T-helper 2 cell (primary cell): ENCODE measurements at regions not wholly inside any gene's neighbourhood (a gene's known extent, or its start where the extent isn't known, plus 50 kb on each side); places are given as distances from the start of the nearest gene placed in this dataset.
A peak's percentile ranks its signal among the peaks of the same experiment; 100 is the strongest.

ENCODE experiments used
- DNase-seq, 5 experiments: peaks; one replicate each; pipeline versions ENCODE4 v3.0.0 to v3.0.0-alpha.2; 2012 to 2022

DNA sequence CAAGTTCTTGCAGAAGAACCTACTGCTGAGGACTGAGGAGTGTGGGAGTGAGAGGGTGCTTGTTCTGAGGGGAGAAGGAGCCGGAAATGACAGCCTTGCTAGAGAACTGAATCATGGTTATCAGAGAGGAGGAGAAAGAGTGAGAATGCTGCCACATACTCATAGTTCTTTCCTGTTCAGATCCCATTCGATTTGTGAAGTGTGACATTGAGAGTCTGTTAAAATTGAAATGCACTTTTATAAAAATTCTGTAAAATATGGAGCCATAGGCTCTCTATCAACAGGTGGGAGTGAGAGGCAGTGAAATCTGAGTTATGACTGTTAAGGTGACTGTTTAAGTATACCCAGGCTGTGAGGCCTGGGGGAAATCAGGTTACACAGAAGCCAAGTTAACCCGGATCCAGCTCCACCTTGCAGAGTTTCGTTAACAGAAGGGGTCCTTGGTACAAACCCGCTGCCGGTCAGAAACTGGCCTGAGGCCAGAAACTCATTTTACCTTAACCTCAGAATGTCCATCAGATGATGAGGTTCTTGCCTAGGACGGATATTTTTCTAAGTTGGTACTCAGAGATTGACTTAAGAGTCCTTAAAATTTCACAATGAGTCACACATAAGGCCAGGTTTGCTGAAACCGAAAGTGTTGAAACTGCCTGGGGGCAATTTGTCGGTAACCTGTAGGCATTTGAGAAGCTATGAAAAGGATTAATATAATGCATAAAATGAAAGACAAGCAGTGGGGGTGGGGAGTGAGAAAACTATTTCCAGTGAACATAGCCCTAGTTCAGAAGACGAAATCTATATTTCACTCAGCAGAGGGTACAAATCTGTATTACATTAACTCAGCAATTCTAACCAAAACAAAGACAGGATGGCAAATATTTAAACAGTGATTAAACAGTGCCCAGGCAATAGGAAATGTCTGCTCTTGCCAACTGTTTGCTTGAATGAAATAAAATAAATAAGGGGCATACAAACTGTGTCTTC is 350.5 kb downstream of the KCNRG start:
- peak in 2 of 5 experiments; percentile 31 to 93 for DNase-seq

GRCh38 chr13:50366488-50367174 is 351.4 kb downstream of the KCNRG start:
- peak in 1 of 5 experiments; percentile 95 for DNase-seq

DNA sequence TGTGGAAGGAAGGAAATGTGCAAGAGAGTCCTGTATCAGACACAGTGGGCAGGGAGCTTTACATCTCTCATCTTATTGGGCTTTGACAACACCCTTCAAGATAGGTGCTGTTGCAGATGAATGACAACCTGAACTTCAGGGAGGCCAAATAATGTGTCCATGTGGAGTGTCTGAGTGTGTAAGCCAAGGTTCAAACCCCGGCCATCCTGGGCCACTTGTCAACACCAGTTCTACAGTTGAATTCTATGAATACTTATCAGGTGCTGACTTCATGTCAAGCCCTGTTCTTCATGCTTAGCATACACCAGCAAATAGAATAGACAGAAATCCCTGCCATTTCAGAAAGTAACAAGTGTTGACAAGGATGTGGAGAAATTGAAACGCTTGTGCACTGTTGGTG is 354.4 kb downstream of the KCNRG start:
- DNase-seq: no peak

GRCh38 chr13:50370303-50370950 is 355.2 kb downstream of the KCNRG start:
- DNase-seq: peak in 1 of 5 experiments; percentile 80

GRCh38 chr13:50374517-50374916 is 359.3 kb downstream of the KCNRG start:
- DNase-seq: no peak

GRCh38 chr13:50375792-50376191 is 360.5 kb downstream of the KCNRG start:
- DNase-seq: no peak

DNA sequence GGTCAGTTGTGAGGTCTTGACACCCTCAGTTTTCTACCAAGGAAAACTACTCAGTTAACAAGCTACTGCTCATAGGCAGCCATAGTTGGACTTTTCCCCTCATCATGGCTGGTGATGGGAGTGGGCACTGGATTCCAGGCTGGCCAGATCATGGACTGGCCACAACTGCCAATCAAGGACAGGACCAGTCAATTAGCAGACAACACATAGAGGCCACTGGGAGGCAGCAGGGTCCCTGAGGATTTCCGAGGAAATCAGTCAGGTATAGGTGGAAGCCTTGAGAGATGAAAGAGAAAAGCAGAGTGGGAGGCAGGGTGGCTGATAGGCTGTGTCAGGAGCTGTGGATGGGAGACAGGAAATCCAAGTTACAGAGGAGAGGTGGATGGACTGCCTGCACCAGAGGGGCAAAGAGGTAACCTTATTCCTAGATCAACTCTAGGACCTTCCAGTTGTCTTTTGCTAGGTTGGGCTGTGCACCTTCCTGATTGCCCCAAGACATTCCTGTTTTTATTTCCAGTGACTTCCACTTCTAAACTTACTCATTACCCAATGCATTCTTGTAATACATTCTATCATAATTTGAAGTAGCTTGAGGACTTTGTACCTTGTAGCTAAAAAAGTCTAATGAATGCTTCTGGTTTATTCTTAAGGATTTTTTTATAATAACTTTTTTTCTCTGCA is 361.8 kb downstream of the KCNRG start:
- DNase-seq: no peak

GRCh38 chr13:50377726-50378270 is 362.6 kb downstream of the KCNRG start:
- no peak for DNase-seq

DNA sequence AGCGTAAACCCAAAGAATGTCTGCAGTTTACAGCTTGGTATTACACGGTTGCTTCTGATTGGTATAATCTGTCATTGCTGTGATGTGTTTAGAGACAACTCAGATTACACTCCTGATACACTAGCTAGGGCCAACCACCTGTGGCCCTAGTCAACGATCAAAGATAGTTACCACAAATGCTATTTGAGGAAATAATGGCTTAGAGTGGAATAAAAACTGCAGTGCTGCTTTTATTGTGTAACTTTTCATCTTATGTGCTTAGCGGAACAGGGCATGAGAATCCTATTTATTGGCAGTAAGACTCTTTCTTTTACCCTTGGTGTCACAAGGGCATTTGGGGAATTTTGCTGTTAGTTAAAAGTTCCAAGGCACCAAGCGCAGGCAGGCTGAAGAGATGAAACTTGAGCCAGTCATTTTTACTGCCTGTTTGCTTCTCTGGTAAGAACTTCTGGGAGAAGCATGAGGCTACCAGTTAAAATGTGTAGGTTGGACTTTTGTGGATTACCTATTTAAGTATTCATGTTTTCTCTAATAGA is 363.3 kb downstream of the KCNRG start:
- peak in 1 of 5 experiments; percentile 16 for DNase-seq

GRCh38 chr13:50379584-50379983 is 364.3 kb downstream of the KCNRG start:
- no peak for DNase-seq

GRCh38 chr13:50380905-50381304 is 365.7 kb downstream of the KCNRG start:
- no peak for DNase-seq

DNA sequence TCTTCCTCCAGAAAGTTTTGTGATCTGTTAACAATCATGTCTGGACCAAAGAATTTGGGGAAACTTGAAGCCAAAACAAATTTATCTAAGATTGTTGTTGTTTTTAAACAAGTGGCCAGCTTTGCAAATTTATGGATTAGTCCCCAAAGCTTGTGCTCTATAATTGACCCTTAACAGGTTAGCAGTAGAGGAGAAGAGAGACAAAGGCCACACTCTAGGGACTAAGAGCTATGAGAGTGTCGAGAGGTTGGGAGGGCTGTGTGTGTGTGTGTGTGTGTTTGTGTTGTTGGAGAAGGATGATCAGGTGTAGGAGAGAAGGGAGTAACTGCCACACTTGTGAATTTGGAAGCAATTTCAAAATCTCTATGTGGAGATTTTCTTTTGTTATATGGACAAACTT is 367.3 kb downstream of the KCNRG start:
- DNase-seq: no peak

DNA sequence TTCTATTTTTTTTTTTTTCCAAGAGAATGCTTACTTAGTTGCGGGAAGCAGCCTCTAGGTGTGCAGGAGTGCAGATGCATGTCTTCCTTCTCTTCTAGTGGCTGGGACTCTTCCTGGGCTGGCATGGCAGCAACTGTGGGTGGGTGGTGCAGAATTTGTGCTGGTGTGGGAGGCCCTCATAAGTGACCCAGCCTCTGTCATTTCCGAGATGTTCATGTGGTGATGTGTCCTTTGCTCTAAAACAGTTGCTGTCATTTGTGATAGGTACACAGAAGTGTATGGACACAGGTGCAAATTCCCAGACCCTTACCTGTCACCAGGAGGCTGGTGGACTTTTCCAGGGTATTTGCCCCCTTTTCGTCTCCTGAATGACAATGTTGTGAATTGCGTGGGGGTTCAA is 367.7 kb downstream of the KCNRG start:
- no peak for DNase-seq

DNA sequence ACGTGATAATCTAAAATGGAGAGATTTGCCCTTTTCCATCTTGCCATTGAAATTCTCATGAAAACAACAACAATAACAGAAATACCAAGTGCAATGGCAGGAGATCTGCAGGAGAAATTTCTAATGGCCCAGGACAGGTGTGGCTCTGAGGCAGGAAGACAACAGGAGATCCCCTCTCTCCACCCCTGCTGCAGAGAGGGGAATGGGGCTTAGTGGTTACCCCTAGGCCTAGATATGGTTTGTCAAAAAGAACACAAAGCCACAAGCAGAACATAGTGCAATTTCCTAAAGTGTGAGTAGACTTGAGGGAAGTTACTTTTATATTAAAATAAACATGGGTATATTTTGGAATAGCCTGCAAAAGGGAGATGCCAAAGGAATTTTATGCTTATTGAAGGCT is 369.5 kb downstream of the KCNRG start:
- no peak for DNase-seq

- no peak for DNase-seq
Measured at GRCh38 chr13:50386541-50387050, 371.4 kb downstream of the KCNRG start.

GRCh38 chr13:50387051-50387581 is 371.9 kb downstream of the KCNRG start:
- DNase-seq: peak in 3 of 5 experiments; percentile 4 to 45 (median 7)

- DNase-seq: no peak
Measured at GRCh38 chr13:50388481-50388880, 373.2 kb downstream of the KCNRG start.

DNA sequence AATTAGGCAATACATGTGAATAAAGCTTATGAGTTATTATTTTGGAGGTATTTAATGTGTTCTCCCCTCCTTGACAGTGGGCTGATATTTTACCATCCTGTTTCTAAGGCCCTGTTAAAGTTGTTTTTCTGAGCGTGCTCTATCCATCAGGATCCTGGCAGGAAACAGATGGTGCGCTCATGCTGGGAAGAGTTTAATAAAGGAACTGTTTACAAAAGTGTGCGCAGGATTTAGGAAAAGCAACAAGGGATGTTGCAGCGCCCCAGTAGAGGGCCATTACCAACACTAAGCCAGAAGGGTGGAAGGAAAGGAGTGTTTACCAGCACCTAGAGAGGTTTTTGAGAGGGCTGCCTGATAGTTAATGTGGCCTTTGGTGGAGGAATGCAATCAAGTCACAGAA is 374.5 kb downstream of the KCNRG start:
- no peak for DNase-seq

GRCh38 chr13:50390503-50391248 is 375.4 kb downstream of the KCNRG start:
- no peak for DNase-seq

- DNase-seq: no peak
Measured at GRCh38 chr13:50392977-50393376, 377.7 kb downstream of the KCNRG start.

DNA sequence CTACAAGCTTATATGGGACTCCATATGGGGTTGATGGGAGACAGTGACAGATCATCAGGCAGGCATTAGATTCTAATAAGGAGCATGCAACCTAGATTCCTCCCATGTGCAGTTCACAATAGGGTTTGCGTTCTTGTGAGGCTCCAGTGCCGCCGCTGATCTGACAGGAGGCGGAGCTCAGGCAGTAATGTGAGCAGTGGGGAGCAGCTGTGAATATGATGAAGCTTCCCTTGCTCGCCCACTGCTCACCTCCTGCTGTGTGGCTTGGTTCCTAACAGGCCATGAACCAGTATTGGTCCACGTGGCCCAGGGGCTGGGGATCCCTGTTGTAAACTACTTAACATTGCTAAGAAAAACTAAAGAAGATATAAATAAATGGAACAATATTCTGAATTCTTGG is 378.4 kb downstream of the KCNRG start:
- DNase-seq: no peak
